OCI-LY3 (cell line): ENCODE measurements at regions not wholly inside any gene's neighbourhood (a gene's known extent, or its start where the extent isn't known, plus 50 kb on each side); places are given as distances from the start of the nearest gene placed in this dataset.

ENCODE experiments used
- EZH2phosphoT487 ChIP-seq: fragments of 200-600 bp; shearing (Covaris generic); IDR thresholded peaks from 2 replicates; pipeline ENCODE4 v1.6.1; 2018; ENCODE audit warnings: antibody characterized with exemption, mixed run types, low read depth
- TF ChIP-seq, protein P1 (sequence below): fragments of 200-600, 300-600 bp; sonication (generic); IDR thresholded peaks from 2 replicates; pipeline ENCODE4 v1.5.1; 2014; ENCODE audit warnings: antibody characterized with exemption, low read length, low read depth

DNA sequence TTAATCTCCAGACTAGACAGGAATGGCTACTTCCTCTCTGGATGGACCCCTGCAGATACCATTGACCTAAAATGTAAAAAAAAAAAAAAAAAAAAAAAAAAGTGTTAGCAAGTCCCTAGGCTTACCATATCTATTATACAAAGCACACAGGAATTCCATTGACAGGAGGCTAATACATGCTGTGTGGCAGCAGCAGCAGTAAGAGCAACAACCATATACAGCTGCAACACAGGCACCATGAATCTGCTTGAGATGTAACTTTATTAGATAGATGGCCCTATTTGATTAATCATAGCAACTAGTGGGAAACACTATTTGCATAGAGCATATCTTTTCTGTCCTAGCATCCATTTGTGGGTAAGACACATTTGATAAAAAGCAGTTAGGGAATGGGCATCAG lies 1447.1 kb downstream of the FAM181B start:
- no peak for TF ChIP-seq EZH2phosphoT487
- TF ChIP-seq, protein P1, sequence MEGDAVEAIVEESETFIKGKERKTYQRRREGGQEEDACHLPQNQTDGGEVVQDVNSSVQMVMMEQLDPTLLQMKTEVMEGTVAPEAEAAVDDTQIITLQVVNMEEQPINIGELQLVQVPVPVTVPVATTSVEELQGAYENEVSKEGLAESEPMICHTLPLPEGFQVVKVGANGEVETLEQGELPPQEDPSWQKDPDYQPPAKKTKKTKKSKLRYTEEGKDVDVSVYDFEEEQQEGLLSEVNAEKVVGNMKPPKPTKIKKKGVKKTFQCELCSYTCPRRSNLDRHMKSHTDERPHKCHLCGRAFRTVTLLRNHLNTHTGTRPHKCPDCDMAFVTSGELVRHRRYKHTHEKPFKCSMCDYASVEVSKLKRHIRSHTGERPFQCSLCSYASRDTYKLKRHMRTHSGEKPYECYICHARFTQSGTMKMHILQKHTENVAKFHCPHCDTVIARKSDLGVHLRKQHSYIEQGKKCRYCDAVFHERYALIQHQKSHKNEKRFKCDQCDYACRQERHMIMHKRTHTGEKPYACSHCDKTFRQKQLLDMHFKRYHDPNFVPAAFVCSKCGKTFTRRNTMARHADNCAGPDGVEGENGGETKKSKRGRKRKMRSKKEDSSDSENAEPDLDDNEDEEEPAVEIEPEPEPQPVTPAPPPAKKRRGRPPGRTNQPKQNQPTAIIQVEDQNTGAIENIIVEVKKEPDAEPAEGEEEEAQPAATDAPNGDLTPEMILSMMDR: no peak
